ENCODE measurements at regions not wholly inside any gene's neighbourhood (a gene's known extent, or its start where the extent isn't known, plus 50 kb on each side); places are given as distances from the start of the nearest gene placed in this dataset.

DNA sequence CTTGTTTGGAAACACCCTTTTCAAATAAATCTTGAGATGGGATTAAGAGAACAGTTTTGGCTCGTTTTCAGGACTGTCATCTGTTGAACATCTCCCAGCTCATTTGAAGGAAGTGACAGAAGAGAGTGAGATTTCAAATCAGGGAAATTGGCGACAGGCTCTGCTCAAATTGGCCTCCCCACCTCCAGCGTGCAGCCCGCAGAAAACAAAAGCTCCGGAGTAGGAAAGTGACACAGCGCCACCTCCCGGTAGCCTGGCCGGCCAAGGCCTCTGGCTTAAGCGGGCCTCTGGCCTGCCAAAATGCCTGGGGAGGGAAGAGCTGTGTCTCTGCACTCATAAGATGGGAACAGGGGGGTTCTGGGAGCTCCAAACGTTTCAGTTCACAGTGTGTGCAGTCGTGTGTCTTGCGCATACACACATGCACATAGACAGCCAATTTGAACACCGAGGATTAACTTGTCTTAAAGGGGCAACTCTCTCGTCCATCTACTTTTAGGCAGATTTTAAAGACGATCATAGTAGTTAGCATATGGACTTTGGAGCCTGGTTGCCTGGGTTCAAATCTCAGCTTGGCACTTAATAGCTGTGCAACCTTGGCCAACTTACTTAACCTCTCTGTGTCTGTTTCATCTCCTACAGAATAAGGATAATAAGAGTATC, 132.7 kb upstream of the RCN1 start:
- Histone ChIP-seq H4K5ac (ENCODE audit: insufficient read length, low read depth, low read length) (no peak overlapping the region), H3K9ac (ENCODE audit: extremely low read depth, insufficient read length, low read length) (no peak overlapping the region), H2AK5ac (ENCODE audit: insufficient read length, low read length) (no peak overlapping the region), H3K4me2 (ENCODE audit: insufficient read depth, insufficient read length, low read length) (no peak overlapping the region), H3K27ac (ENCODE audit: insufficient read length, low read depth, low read length) (no peak overlapping the region), H2BK12ac (ENCODE audit: insufficient read length, low read depth, low read length) (no peak overlapping the region), H2AFZ (ENCODE audit: low read length) (no peak overlapping the region), H3K4me1 (ENCODE audit: insufficient read depth, low read length) (no peaks in the 10 kb centered on the region), H4K91ac (ENCODE audit: insufficient read length, low read depth, low read length) (no peak overlapping the region), H3K56ac (ENCODE audit: insufficient read length, low read depth, low read length) (no peak overlapping the region), H2BK20ac (ENCODE audit: low read depth, low read length, poor library complexity, severe bottlenecking) (no peak overlapping the region), H3K14ac (ENCODE audit: insufficient read depth, low read length) (no peak overlapping the region), H3T11ph (ENCODE audit: low read length) (no peak overlapping the region), H3K23ac (ENCODE audit: insufficient read length, low read depth, low read length) (no peak overlapping the region), H4K20me1 (ENCODE audit: control insufficient read depth, insufficient read depth, insufficient read length) (no peaks in the 10 kb centered on the region), H2BK120ac (ENCODE audit: low read depth, low read length, poor library complexity, severe bottlenecking) (no peak overlapping the region), H3K9me3 (ENCODE audit: control insufficient read depth, low read depth, low read length) (no peaks in the 10 kb centered on the region), H2BK5ac (ENCODE audit: insufficient read length, low read length) (no peak overlapping the region), H3K27me3 (ENCODE audit: insufficient read depth, low read length) (no peaks in the 10 kb centered on the region), H2BK15ac (ENCODE audit: low read depth, low read length) (no peak overlapping the region), H3K79me2 (ENCODE audit: insufficient read depth, low read length) (no peaks in the 10 kb centered on the region; the same call in 1 of the 2 replicates), H3K23me2 (ENCODE audit: insufficient read length, low read depth, low read length, poor library complexity, severe bottlenecking) (no peaks in the 10 kb centered on the region), H3K4ac (ENCODE audit: low read depth, low read length) (no peak overlapping the region), H4K8ac (replicated peaks; ENCODE audit: insufficient read length, low read depth, low read length) (no peak overlapping the region), H3K18ac (ENCODE audit: insufficient read length, low read depth, low read length) (no peak overlapping the region), H3K79me1 (ENCODE audit: insufficient read depth, low read depth, low read length, poor library complexity, severe bottlenecking) (no peaks in the 10 kb centered on the region)
- Mint-ChIP-seq H3K27ac (no peak overlapping the region), H3K4me1 (peaks cover 12 to 13% of the 10 kb centered on the region in 2 experiments), H3K4me3 (no peak overlapping the region), H3K27me3 (ENCODE audit: low read depth) (peaks cover 13% of the 10 kb centered on the region), H3K36me3 (ENCODE audit: insufficient read depth in 1 of 3, low read depth in 3 of 3) (no peaks in the 10 kb centered on the region), H3K9me3 (no peaks in the 10 kb centered on the region)
- peak; percentile 79 for DNase-seq
- TF ChIP-seq, protein P1, sequence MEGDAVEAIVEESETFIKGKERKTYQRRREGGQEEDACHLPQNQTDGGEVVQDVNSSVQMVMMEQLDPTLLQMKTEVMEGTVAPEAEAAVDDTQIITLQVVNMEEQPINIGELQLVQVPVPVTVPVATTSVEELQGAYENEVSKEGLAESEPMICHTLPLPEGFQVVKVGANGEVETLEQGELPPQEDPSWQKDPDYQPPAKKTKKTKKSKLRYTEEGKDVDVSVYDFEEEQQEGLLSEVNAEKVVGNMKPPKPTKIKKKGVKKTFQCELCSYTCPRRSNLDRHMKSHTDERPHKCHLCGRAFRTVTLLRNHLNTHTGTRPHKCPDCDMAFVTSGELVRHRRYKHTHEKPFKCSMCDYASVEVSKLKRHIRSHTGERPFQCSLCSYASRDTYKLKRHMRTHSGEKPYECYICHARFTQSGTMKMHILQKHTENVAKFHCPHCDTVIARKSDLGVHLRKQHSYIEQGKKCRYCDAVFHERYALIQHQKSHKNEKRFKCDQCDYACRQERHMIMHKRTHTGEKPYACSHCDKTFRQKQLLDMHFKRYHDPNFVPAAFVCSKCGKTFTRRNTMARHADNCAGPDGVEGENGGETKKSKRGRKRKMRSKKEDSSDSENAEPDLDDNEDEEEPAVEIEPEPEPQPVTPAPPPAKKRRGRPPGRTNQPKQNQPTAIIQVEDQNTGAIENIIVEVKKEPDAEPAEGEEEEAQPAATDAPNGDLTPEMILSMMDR (conservative IDR thresholded peaks at IDR 0.05): peak; percentile 98
- WGBS (ENCODE audit: extremely low coverage, insufficient read length, low lambda C conversion rate): no CpG with 5 or more reads among the region's 15 CpGs
